ENCODE measurements at regions not wholly inside any gene's neighbourhood (a gene's known extent, or its start where the extent isn't known, plus 50 kb on each side); places are given as distances from the start of the nearest gene placed in this dataset.

DNA sequence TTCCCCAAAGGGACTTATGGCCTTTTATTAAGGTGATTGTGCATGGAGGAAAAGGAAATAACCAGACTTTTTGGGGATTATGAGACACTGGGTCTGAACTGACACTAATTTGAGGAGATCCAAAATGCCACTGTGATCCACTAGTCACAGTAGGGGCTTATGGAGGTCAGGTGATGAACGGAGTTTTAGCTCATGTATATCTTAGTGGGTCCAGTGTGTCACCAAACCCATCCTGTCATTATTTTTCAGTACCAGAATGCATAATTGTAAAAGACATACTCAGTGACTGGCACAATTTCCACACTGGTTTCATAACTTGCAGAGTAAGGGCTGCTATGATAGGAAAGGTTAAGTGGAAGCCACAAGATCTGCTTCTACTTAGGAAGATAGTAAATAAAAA is 131.3 kb downstream of the RTL3 start:
- TF ChIP-seq TAF1 (IDR thresholded peaks at IDR 0.05; ENCODE audit: borderline replicate concordance, low read depth, low read length): no peak
- no peak for TF ChIP-seq POLR2AphosphoS5 (IDR thresholded peaks at IDR 0.05; ENCODE audit: low read depth, low read length)
